Tibial nerve (tissue), 4 donors: ENCODE measurements at regions not wholly inside any gene's neighbourhood (a gene's known extent, or its start where the extent isn't known, plus 50 kb on each side); places are given as distances from the start of the nearest gene placed in this dataset.

Experiments
- EP300 ChIP-seq, 2 donors: sonication (generic); formaldehyde crosslinking; IDR thresholded peaks; one replicate each; pipeline ENCODE4 v1.6.1; 2017; ENCODE audit warnings: antibody characterized with exemption in 2 of 2, mild to moderate bottlenecking in 1 of 2
- POLR2A ChIP-seq, 2 donors: fragments of 450-650 bp; IDR thresholded peaks; one replicate each; pipeline ENCODE4 v1.6.1; 2017; ENCODE audit warnings: antibody characterized with exemption in 2 of 2, mild to moderate bottlenecking in 2 of 2, moderate library complexity in 2 of 2
- TF ChIP-seq, protein P1 (sequence below), 5 experiments: fragments of 200-600 bp in 3 of 5; fragments of 450-650 bp in 2 of 5; sonication (generic) in 3 of 5; IDR thresholded peaks; one replicate each; pipeline ENCODE4 v1.5.1; 2016 to 2019; ENCODE audit warnings: antibody characterized with exemption in 5 of 5, mild to moderate bottlenecking in 3 of 5, moderate library complexity in 2 of 5

DNA sequence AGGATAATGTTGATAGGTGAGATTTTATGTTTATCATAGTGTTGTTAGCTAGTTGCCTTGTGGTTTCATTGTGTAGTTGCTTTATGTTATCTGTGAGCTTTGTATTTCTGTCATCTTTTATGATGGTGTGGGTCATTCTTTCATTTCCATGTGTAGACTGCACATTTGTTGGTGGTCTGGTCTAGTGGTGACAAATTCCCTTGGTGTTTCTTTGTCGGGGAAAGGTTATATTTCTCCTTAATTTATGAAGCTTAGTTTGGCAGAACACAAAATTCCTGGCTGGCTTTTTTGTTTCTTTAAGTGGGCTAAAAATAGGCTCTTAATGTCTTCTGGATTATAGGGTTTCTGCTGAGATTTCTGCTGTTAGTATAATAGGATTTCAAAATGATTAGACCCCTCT, 347.2 kb upstream of the ADAMTS5 start:
- TF ChIP-seq, protein P1, sequence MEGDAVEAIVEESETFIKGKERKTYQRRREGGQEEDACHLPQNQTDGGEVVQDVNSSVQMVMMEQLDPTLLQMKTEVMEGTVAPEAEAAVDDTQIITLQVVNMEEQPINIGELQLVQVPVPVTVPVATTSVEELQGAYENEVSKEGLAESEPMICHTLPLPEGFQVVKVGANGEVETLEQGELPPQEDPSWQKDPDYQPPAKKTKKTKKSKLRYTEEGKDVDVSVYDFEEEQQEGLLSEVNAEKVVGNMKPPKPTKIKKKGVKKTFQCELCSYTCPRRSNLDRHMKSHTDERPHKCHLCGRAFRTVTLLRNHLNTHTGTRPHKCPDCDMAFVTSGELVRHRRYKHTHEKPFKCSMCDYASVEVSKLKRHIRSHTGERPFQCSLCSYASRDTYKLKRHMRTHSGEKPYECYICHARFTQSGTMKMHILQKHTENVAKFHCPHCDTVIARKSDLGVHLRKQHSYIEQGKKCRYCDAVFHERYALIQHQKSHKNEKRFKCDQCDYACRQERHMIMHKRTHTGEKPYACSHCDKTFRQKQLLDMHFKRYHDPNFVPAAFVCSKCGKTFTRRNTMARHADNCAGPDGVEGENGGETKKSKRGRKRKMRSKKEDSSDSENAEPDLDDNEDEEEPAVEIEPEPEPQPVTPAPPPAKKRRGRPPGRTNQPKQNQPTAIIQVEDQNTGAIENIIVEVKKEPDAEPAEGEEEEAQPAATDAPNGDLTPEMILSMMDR (IDR thresholded peaks at IDR 0.05) = no peak
- no peak for TF ChIP-seq POLR2A (IDR thresholded peaks at IDR 0.05)
- no peak for TF ChIP-seq EP300 (IDR thresholded peaks at IDR 0.05)
